Astrocyte (in vitro differentiated cells and primary cell): ENCODE measurements at regions not wholly inside any gene's neighbourhood (a gene's known extent, or its start where the extent isn't known, plus 50 kb on each side); places are given as distances from the start of the nearest gene placed in this dataset.

Experiments used
- DNase-seq: peaks from one replicate; pipeline ENCODE4 v3.0.0-alpha.2; 2010; ENCODE audit warnings: low read depth
- FAIRE-seq: peaks from 2 replicates; lab custom pipeline; 2011; peaks lifted over from hg19 to GRCh38; lab: Jason Lieb, UNC
- H2AFZ ChIP-seq: 2 replicates; pipeline ENCODE4 v1.6.0; 2012; ENCODE audit warnings: low read depth, low read length, inconsistent platforms
- H3K27ac ChIP-seq: 2 replicates; pipeline ENCODE4 v1.5.1; 2011; ENCODE audit warnings: low read depth, low read length, inconsistent platforms
- H3K27me3 ChIP-seq: 2 replicates; pipeline ENCODE4 v1.6.0; 2011; ENCODE audit warnings: low read length, inconsistent platforms; ENCODE audit not compliant: insufficient read depth
- H3K36me3 ChIP-seq: 2 replicates; pipeline ENCODE4 v1.5.1; 2011; ENCODE audit warnings: low read length, inconsistent platforms; ENCODE audit not compliant: insufficient read depth
- H3K4me1 ChIP-seq: 2 replicates; pipeline ENCODE4 v1.5.1; 2011; ENCODE audit warnings: low read length, inconsistent platforms; ENCODE audit not compliant: insufficient read depth
- H3K4me2 ChIP-seq: 2 replicates; pipeline ENCODE4 v1.6.0; 2012; ENCODE audit warnings: low read length, inconsistent platforms
- H3K4me3 ChIP-seq: 2 replicates; pipeline ENCODE4 v1.5.1; 2011; ENCODE audit warnings: low read depth, mild to moderate bottlenecking, low read length, inconsistent platforms; ENCODE audit not compliant: insufficient read depth
- H3K79me2 ChIP-seq: 2 replicates; pipeline ENCODE4 v1.6.0; 2012; ENCODE audit warnings: mild to moderate bottlenecking, low read length, inconsistent platforms; ENCODE audit not compliant: insufficient read depth
- H3K9ac ChIP-seq: 2 replicates; pipeline ENCODE4 v1.6.0; 2012; ENCODE audit warnings: mild to moderate bottlenecking, low read length, inconsistent platforms
- H3K9me3 ChIP-seq: 2 replicates; pipeline ENCODE4 v1.5.1; 2012; ENCODE audit warnings: low read depth, mild to moderate bottlenecking, low read length, inconsistent platforms; ENCODE audit not compliant: insufficient read depth
- H4K20me1 ChIP-seq: 2 replicates; pipeline ENCODE4 v1.6.0; 2012; ENCODE audit warnings: low read length, inconsistent platforms; ENCODE audit not compliant: insufficient read depth
- H3K27ac Mint-ChIP-seq: one replicate; pipeline ENCODE4 v1.8.0; 2021; ENCODE audit warnings: mild to moderate bottlenecking, mixed read lengths; ENCODE audit not compliant: unreplicated experiment
- H3K27me3 Mint-ChIP-seq: one replicate; pipeline ENCODE4 v1.8.0; 2021; ENCODE audit warnings: low read depth, mixed read lengths; ENCODE audit not compliant: unreplicated experiment
- H3K36me3 Mint-ChIP-seq: one replicate; pipeline ENCODE4 v1.8.0; 2021; ENCODE audit warnings: low read depth, mixed read lengths; ENCODE audit not compliant: unreplicated experiment
- H3K4me1 Mint-ChIP-seq: one replicate; pipeline ENCODE4 v1.8.0; 2021; ENCODE audit warnings: low read depth, mixed read lengths; ENCODE audit not compliant: unreplicated experiment
- H3K4me3 Mint-ChIP-seq: one replicate; pipeline ENCODE4 v1.8.0; 2021; ENCODE audit warnings: mild to moderate bottlenecking, moderate library complexity, mixed read lengths; ENCODE audit not compliant: unreplicated experiment
- H3K9me3 Mint-ChIP-seq: one replicate; pipeline ENCODE4 v1.8.0; 2021; ENCODE audit warnings: mild to moderate bottlenecking, mixed read lengths; ENCODE audit not compliant: unreplicated experiment
- CTCF ChIP-seq: IDR thresholded peaks from 2 replicates; pipeline ENCODE4 v1.5.1; 2011; ENCODE audit warnings: low read depth, mild to moderate bottlenecking, inconsistent platforms, low read length, moderate library complexity; ENCODE audit not compliant: insufficient read depth
- EZH2 ChIP-seq: IDR thresholded peaks from 2 replicates; pipeline ENCODE4 v1.6.1; 2012; ENCODE audit warnings: mild to moderate bottlenecking, low read length, inconsistent platforms; ENCODE audit not compliant: insufficient read depth

- H3K9me3 Mint-ChIP-seq = no peaks in the 10 kb centered on the region
- H3K9me3 ChIP-seq = no peaks in the 10 kb centered on the region
- no peaks in the 10 kb centered on the region for H4K20me1 ChIP-seq
- H2AFZ ChIP-seq = no peak overlapping the region
- no peaks in the 10 kb centered on the region for H3K27me3 Mint-ChIP-seq
- FAIRE-seq = no peak
- no peak overlapping the region for H3K27ac Mint-ChIP-seq
- H3K36me3 ChIP-seq = no peaks in the 10 kb centered on the region
- H3K36me3 Mint-ChIP-seq = no peaks in the 10 kb centered on the region
- no peaks in the 10 kb centered on the region for H3K79me2 ChIP-seq
- no peak for DNase-seq
- H3K4me3 Mint-ChIP-seq = no peak overlapping the region
- H3K27ac ChIP-seq = no peak overlapping the region
- no peak overlapping the region for H3K4me2 ChIP-seq
- no peaks in the 10 kb centered on the region for H3K27me3 ChIP-seq
- TF ChIP-seq CTCF = no peak
- TF ChIP-seq EZH2 = no peak
- no peak overlapping the region for H3K9ac ChIP-seq
- no peaks in the 10 kb centered on the region for H3K4me1 Mint-ChIP-seq
- no peak overlapping the region for H3K4me3 ChIP-seq
- no peaks in the 10 kb centered on the region for H3K4me1 ChIP-seq
These were observed 506.5 kb upstream of the SEMA3D start for GRCh38 chr7:85693326-85693725.

GRCh38 chr7:85688712-85689111 is 501.9 kb upstream of the SEMA3D start:
- H3K27me3 ChIP-seq = no peaks in the 10 kb centered on the region
- H3K27me3 Mint-ChIP-seq = no peaks in the 10 kb centered on the region

More at GRCh38 chr7:85688712-85689111, 501.9 kb upstream of the SEMA3D start:
- H3K9me3 ChIP-seq = no peaks in the 10 kb centered on the region
- no peaks in the 10 kb centered on the region for H3K4me1 Mint-ChIP-seq
- no peak overlapping the region for H3K27ac Mint-ChIP-seq
- H3K4me3 Mint-ChIP-seq = no peak overlapping the region
- H3K36me3 ChIP-seq = no peaks in the 10 kb centered on the region
- H4K20me1 ChIP-seq = no peaks in the 10 kb centered on the region
- no peaks in the 10 kb centered on the region for H3K4me1 ChIP-seq
- H3K4me3 ChIP-seq = no peak overlapping the region
- H3K9me3 Mint-ChIP-seq = peaks cover 7% of the 10 kb centered on the region
- peaks cover 2% of the 10 kb centered on the region for H3K36me3 Mint-ChIP-seq
- TF ChIP-seq EZH2 (no peak), CTCF (no peak)
- no peaks in the 10 kb centered on the region for H3K79me2 ChIP-seq
- no peak overlapping the region for H2AFZ ChIP-seq
- DNase-seq (peak; percentile 2), FAIRE-seq (no peak)
- H3K9ac ChIP-seq = no peak overlapping the region
- no peak overlapping the region for H3K27ac ChIP-seq
- H3K4me2 ChIP-seq = no peak overlapping the region
